ENCODE measurements at regions not wholly inside any gene's neighbourhood (a gene's known extent, or its start where the extent isn't known, plus 50 kb on each side); places are given as distances from the start of the nearest gene placed in this dataset.

DNA sequence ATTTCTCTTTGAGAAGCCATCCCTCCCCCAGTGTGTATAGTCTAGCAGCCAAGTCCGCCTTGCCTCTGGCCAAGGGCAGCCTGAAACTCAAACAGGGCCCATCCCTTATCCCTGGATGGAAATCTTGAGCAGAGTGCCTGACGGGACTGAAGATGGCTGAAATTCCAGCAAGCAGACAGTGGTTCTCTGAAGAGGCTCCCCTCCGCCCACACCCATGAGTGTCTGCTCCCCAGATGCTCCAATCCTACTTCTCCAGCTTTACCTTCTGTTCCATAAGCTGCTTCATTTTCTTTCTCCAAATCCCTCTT is 396.2 kb downstream of the NUAK1 start:
- no peak for TF ChIP-seq CTCF (IDR thresholded peaks at IDR 0.05)
- no peak for TF ChIP-seq POLR2A (IDR thresholded peaks at IDR 0.05)
- no peak for TF ChIP-seq POLR2AphosphoS5 (IDR thresholded peaks at IDR 0.05)

Measured in upper lobe of left lung (tissue), 4 donors.